Suppressor macrophage treated with lipopolysaccharide for 4 hours (primary cell): ENCODE measurements at regions not wholly inside any gene's neighbourhood (a gene's known extent, or its start where the extent isn't known, plus 50 kb on each side); places are given as distances from the start of the nearest gene placed in this dataset.
"Not testable (repeated sequence)": the region's sequence is repeated elsewhere in the genome, so short reads cannot be mapped to it uniquely, and the experiment has no call there.

Experiments used
- DNase-seq: peaks from one replicate; pipeline ENCODE4 v3.0.0-alpha.2; 2020

DNA sequence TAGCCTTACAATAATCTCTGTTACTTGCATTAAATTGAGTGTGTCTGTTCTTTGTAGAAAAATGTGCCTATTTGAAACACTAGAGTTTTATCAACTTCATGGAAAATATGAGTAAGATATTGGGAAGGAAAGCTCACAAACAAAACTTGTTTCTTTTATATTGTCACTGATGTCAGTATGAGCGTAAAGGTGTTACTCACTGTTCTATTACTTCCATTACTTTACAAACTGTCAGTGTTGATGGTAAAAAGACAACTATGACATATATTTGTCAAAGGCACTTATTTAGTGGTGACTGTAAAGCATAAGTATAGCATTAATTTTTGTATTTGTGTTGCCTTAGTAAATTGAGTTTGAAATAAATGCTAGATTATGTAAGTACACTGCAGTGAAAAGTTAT is 193.7 kb upstream of the FLRT2 start:
- no peak for DNase-seq

DNA sequence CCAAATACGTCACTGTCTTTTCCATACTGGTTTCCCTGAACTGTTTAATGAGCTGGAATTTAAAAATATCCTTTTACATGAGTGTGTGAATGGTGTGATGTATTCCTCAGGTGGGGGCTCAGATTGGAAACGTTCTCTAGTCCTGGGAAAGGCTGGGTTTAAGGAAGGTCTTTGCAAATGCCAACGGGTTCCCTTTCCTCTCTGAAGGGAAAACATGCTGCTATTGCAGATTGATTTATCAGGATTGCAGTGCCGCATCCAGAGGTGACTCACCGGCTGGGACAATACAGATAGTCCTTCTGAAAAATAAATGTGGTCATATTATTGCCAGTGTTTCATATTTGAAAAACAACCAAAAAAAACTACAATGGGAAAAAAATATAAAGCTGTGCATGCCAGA is 193.1 kb upstream of the FLRT2 start:
- no peak for DNase-seq

DNA sequence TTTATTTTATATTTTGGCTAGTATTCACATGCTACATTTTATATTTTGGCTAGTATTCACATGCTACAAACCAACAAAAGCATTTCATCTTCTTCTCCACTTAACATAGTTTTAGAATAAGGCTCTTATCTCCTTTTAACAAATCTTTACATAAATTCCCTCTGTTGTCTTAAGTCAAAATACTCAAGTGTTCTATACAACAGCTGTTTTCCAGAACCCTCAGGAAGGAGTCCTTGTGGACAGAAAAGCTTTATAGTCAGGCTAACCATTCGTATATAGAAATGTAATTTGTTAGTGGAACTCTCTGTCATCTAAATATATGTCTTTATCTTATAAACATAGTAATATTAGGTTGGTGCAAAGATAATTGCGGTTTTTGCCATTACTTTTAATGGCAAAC is 191.0 kb upstream of the FLRT2 start:
- no peak for DNase-seq

DNA sequence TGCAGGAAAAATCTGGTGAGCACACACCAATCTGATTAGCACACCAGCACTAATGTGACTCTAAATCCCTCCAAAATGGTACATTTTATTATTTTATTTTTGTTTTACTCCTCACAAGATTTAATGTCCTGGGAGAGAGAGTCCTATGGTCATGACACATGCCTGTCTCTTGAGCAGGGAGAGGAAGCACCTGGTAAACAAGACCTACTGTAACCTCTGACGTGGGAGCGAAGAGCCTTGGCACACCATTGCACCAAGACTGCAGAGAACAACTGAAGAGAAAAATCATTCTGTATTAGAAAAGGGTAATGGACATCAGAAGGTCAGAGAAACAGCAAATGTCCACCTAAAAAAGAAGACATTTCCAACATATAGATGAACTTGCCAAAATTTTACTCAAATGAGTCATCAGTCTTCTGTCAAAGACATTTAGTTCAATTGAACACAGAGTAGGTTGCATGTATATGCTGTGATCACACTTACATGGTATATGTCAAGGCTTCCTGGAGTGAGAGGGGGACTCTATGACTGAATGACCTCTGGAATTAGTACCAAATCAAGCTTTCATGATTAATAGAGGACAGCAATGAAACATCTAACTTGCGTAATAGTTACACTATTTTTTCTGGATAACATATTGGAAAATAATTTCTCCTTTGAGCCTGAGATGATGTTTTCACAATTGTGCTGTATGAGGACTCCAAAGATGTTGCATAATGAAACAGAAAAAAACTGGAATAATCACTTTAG is 186.9 kb upstream of the FLRT2 start:
- no peak for DNase-seq

DNA sequence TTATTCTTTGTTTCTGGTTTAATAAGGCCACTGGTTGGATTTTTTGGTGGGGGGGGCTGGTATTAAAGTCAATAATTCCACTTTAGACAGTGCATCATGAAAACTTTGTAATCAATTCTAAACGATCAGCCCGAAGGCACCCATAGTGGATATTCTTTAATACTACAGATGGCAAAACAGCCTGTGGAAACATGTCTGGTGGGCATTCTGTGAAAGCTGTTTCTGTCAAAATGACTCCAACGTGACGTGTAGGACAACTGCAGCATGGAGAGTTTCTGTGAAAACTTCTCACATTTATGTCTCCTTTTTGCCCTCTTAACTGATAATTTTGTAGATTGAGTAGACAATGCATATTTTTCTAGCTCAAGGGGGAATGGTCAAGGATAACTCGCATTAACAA is 185.8 kb upstream of the FLRT2 start:
- no peak for DNase-seq

DNA sequence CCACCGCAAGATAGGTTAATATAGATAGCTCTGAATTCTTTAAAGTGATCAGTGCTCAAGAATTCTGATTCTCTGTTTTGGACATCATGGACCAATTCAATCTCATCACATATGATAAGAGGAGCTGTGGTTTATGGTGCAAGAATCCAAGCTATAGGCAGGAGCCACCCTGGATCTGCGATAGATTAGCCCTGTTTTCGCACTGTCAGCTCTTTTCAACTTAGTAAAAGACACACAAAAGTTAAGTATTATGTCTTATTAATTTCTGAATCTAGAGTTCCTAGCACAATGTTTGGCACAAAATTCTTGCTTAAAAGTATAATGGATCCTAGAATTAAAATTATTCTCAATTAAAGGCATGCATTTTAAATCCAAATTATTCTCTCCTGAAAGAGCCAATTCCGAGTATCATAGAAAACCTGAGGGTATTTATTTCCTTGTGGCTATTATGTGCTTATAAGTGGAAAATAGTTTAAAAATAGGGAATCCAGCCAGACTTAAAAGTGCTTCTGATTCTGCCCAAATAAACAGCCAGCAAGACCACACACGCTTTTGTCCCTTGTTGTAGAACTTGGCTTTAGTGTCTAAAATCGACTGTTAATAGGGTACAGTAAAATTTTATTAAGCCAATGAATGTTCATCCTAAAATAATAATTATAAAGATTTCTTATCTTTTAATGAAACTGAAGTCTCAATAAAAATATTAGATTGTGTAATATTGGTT is 184.9 kb upstream of the FLRT2 start:
- no peak for DNase-seq

DNA sequence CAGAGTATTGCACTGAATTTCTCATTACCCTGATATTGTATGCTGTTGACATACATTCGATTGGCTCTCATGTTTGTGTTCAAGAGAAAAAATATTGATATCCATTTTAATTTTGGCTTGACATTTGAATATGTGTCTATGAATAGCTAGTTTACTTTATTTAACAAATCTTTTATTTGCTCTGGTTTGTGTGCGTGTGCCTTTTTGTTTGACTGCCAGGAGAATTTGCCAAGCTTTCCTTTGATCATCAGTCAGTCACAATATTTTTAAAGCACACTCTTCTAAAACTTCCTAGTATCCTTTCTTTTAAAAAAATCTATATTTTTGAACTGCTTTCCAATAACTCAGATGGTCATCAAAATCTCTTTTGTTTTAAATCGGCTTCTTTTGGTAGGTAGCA is 179.3 kb upstream of the FLRT2 start:
- DNase-seq: no peak

DNA sequence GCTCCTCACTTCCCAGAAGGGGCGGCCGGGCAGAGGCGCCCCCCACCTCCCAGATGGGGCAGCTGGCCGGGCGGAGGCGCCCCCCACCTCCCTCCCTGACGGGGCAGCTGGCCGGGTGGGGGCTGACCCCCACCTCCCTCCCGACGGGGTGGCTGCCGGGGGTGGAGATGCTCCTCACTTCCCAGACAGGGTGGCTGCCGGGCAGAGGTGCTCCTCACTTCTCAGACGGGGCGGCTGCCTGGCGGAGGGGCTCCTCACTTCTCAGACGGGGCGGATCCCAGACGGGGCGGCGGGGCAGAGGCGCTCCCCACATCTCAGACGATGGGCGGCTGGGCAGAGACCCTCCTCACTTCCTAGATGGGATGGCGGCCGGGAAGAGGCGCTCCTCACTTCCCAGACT is 177.4 kb upstream of the FLRT2 start:
- not testable (repeated sequence) for DNase-seq

DNA sequence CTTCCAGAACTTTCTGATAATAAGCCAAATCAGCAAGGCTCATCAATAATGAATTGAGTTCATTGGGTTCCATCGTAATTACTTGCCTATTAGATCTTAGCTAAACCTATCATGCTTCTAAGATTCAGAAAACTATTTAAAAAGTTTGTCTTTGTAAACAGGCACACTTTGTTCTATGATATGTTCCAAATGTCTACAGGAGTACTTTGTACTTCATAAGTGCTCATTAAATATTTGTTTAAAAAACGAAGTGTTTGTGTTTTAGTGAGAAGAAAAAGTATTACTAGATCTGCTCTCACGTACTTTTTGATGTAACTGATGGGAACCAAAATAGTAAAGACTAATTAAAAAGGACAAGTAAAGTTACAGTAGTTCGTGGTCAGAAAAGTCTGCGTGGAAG is 172.8 kb upstream of the FLRT2 start:
- DNase-seq: no peak

DNA sequence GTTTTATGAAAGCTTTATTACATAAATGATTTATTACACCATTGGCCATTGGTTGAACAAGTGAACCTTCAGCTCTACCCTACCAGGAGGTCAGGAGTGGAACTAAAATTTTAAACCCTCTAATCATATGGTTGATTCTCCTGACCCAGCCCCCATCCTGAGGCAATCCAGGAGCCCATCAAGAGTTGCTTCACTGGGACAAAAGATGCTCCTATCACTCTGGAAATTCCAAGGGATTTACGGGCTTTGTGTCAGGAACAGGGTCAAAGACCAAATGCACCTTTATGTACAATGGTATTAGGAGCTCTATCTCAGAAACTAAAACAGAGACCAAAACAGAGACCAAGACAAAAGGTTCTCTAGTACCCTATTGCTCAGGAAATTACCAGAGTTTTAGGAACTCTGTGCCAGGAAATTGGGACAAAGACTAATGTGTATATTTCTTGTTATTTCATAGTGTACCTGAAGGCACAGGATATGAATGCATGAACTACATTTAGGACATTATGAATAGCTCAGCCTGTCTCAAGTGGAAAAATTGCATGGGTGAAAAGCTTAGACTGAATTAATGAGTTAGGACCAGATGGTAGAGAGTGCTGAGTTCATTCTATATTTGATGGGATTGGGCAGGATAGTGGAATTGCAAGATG is 171.7 kb upstream of the FLRT2 start:
- no peak for DNase-seq

DNA sequence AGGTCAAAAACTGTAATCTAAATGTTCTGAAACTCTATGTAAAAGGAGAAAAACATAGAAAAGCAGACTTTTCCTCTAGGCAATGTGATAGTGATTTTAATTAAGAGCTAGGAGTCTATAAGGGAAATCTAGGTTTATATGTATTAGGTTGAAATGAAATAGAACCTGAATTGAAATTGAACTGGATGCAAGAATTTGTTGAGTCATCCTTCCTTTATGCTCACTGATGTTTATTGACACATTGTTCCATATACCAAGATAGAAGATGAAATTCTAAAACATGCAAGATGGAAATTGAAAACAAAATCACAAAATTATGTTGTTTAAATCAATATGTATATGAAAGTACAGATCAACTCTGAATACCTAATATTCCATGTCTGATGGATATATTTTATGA is 170.4 kb upstream of the FLRT2 start:
- DNase-seq: no peak

DNA sequence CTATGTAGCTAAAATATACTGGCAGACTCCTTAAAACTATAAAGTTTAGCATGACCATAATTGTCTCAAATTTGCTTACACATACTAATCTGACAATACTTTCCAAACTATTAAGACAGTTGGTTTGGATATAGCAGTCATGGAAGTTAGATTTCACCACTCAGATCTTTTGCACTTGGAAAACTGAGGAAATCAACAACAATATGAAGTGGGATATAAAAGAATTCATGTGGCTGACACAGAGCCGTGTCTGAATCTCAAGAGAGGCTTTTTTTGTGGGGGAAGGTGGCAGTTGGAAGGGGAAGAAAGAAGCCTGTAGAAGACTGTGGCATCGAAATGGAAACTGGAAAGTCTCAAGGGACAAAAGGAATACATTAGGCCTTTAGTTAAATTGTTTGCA is 166.6 kb upstream of the FLRT2 start:
- no peak for DNase-seq

DNA sequence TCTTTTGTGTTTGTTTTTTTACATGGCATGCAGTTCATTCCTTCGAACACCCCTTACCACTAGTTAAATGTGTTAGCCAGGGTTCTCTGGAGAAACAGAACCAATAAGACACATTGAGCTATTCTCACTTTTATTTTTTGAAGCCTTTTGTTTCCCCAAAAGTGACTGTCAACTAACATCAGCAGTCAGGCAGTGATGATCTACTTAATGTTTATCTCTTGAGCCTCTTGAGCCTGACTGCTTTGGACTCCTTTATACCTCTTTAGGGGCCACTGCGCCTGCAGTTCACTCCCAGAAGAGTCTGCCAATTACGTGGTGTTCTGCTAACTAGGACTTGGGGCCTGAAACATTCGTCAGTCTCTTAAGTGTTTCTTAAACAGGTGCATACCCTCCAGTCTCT is 163.7 kb upstream of the FLRT2 start:
- no peak for DNase-seq

DNA sequence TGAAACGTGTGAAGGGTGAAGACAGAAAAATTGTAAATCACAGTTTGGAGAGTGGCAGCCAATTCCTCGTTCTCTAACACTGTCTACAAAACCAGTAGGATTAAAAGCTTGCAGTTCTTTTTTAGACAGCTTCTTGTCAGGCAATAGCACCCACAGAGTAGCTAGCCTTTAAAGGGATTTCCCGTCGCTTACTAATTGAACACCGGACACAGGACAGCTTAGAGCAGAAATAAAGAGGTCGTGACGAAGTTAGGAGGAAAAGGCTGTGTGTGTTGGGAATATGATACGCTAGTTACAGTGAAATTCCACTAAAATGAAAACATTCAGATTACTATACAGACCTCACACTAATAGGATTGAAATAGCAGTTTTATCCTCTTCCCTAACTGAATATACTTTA is 149.1 kb upstream of the FLRT2 start:
- no peak for DNase-seq

DNA sequence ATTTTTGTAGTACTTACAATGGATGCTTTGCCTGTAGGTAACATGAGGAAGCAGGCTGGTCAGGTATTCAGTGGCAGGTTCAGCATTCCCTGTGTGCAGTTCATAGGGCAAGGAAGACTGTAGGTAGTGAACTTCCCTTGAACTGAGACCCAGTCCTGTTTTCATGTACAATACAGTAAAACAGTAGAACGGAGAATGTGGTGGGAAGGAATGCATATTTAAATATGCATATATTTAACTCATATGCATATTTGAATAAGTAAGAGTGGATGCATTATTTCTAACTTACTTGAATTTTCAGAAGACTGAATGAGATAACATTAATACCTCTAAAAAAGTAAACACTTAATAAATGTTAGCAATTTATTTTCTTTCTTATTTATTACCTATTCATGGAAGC is 147.6 kb upstream of the FLRT2 start:
- DNase-seq: no peak

DNA sequence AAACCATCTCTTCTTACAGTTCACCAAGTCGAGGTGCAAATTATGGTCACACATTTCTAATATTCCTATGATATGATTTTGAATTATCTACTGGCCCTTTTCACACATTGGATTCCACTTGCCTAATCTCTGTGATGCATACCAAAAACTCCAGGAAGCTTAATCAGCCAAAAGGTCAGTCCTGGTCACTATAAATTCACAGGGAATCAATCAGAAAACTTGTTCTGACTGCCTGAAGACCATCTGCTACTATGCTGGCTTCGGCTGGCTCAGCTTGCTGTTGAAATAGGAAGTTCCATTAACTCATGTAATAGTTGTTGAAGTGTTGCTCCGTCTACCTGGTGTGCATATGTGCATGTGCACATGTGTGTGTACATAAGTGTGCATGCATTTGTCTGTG is 142.8 kb upstream of the FLRT2 start:
- no peak for DNase-seq

DNA sequence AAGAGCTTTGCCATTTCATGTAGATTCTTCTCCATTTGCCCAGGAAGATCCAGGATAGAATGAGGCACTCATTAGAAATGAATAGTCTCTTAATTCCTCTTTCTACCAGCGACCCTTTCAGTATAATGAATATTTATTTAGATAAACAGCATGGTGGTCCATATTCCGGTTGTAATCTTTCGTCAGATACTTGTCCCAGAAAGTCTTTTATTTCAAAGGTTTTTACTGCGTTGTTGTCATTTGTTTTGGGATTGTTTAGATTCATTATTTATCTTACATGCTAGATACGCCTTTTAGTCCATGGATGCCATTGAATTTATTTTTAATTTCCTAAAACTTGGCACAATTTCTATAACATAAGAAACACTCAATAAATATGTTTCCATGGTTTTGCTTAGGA is 139.7 kb upstream of the FLRT2 start:
- no peak for DNase-seq

DNA sequence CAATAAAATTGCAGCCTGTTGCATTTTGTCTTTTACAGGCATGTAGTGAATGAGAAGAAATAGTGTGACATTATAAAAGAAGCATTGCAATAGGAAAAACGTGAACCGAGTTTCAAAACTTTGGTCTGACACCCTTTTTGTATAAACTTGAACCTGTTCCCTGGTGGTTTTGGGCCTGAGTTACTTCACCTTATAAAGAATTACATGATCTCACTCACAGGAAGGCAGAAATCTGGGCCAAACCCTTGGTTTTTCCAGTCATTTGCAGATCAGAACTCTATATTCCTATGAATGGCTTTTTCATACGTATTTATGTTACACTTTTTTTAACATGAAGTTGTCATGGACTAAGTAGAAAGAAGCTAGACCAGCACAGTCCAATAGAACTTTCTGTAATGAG is 138.5 kb upstream of the FLRT2 start:
- DNase-seq: no peak

DNA sequence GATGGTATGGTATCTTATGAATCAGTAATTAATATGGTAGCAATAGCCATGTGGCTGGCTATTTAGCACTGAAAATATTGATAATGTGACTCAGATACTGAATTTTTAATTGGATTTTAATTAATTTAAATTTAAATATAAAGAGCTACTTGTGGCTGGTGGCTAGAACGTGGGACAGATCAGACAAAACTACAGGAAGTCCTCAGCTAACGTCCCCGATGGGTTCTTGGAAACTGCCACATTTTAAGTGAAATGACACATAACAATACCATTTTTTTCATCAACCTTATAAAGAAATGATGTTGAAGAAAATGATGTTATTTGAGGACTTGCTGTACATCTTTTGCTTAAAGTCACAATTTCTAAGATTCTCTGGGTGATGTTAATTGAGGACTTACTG is 138.1 kb upstream of the FLRT2 start:
- no peak for DNase-seq

DNA sequence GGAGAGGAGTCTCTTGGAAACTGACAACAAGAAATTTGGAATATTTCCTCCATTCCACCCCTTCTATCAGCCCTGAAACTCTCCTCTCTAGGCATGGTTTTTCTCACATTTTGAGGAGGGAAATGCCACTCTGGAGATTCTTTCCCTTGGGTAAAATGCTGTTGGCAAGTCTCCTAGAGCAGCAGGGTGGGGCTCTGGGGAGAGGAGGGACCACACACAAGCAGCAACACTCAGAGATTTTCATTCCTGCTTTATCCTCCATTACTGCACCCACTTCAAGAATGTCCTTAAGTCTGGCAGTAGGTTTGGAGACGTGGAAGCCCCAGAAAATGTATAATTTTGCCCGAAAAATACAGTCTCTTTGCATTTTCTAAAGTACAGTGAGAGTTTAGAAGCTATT is 130.8 kb upstream of the FLRT2 start:
- no peak for DNase-seq

DNA sequence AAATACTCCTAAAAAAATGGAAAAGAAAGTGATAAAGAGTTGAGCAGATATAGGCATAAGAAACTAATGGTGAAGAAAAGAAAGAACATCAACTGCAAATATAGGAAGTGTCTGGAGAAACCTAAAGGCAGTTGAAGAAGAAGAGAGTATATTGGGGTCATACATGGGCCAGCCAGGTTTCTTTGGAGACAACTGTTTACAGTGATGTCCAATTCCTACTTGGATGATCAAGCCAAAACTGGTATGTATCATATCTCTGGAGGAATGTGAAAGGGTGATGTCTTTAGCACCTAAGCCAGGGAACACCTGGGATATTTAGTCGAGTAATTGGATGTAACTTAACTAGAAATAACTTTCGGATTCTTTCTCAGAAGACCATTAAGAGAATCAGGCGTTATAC is 129.3 kb upstream of the FLRT2 start:
- DNase-seq: no peak

DNA sequence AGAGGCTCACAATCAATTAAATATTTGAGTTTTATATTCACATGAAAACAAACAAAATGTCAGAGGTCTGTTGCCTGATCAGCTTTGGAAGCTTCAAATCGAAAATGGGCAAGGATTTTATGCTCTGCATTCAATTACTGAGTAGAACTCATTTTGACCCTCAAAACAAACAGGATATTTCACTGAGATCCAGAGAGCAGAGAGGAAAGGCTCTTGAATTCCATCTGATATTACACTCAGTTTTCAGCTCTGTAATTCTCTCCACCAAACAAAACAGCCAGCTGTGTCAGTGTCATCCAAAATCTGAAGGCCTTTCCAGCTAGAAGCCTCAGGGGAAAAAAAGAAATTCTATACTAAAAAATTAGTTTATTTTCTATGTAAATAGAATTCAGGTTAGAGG is 128.6 kb upstream of the FLRT2 start:
- no peak for DNase-seq

DNA sequence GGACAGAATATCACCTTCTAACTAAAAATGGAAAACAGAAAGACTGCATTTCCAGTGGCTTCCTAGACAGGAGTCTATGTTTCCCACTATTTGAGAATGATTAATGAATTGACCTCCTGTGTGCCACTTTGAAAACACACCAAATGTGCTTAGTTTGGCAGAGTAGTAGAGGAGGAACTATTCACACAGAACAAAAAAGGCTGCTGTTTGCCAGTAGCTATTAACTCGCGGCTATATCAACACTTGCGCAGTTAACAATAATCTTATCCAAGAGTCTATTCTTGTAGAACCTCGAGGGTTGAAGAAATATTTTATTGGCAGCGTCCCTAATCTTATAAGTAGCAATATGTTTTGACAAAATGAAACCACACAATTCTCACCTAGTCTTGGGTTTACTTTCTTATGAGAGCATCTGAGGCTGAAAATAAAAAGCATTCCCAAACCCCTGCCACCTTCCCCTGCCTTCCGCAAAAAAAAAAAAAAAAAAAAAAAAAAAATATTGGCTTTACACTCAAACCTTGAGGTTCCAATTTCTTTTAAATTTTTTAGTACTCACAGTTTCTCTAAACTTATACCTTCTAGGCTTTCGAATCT is 127.3 kb upstream of the FLRT2 start:
- no peak for DNase-seq
